ENCODE measurements at regions not wholly inside any gene's neighbourhood (a gene's known extent, or its start where the extent isn't known, plus 50 kb on each side); places are given as distances from the start of the nearest gene placed in this dataset.

GRCh38 chr5:60148366-60148765 lies 254.8 kb upstream of the PDE4D start:
- H3K4me2 ChIP-seq (ENCODE audit: insufficient read depth, insufficient read length, low read length) = no peak overlapping the region
- no CpG with 5 or more reads among the region's 1 CpG for WGBS (ENCODE audit: extremely low coverage, insufficient read length, low lambda C conversion rate)

More at GRCh38 chr5:60148366-60148765, 254.8 kb upstream of the PDE4D start:
- Histone ChIP-seq H3K9me3 (ENCODE audit: control insufficient read depth, low read depth, low read length) (no peaks in the 10 kb centered on the region), H3K18ac (ENCODE audit: insufficient read length, low read depth, low read length) (no peak overlapping the region), H3K9ac (ENCODE audit: extremely low read depth, insufficient read length, low read length) (no peak overlapping the region), H2BK5ac (ENCODE audit: insufficient read length, low read length) (no peak overlapping the region), H3K79me2 (ENCODE audit: insufficient read depth, low read length) (no peaks in the 10 kb centered on the region), H3K14ac (ENCODE audit: insufficient read depth, low read length) (no peak overlapping the region), H4K20me1 (ENCODE audit: control insufficient read depth, insufficient read depth, insufficient read length) (no peaks in the 10 kb centered on the region), H2BK120ac (ENCODE audit: low read depth, low read length, poor library complexity, severe bottlenecking) (no peak overlapping the region), H4K5ac (ENCODE audit: insufficient read length, low read depth, low read length) (no peak overlapping the region), H2BK15ac (ENCODE audit: low read depth, low read length) (no peak overlapping the region), H3K56ac (ENCODE audit: insufficient read length, low read depth, low read length) (no peak overlapping the region), H3K23me2 (ENCODE audit: insufficient read length, low read depth, low read length, poor library complexity, severe bottlenecking) (no peaks in the 10 kb centered on the region), H3T11ph (ENCODE audit: low read length) (no peak overlapping the region), H3K4me1 (ENCODE audit: insufficient read depth, low read length) (no peaks in the 10 kb centered on the region), H2AFZ (ENCODE audit: low read length) (no peak overlapping the region), H2AK5ac (ENCODE audit: insufficient read length, low read length) (no peak overlapping the region), H3K23ac (ENCODE audit: insufficient read length, low read depth, low read length) (no peak overlapping the region), H2BK12ac (ENCODE audit: insufficient read length, low read depth, low read length) (no peak overlapping the region), H2BK20ac (ENCODE audit: low read depth, low read length, poor library complexity, severe bottlenecking) (no peak overlapping the region), H4K8ac (replicated peaks; ENCODE audit: insufficient read length, low read depth, low read length) (no peak overlapping the region), H3K4ac (ENCODE audit: low read depth, low read length) (no peak overlapping the region), H3K27ac (ENCODE audit: insufficient read length, low read depth, low read length) (no peak overlapping the region), H3K27me3 (ENCODE audit: insufficient read depth, low read length) (no peaks in the 10 kb centered on the region), H3K79me1 (ENCODE audit: insufficient read depth, low read depth, low read length, poor library complexity, severe bottlenecking) (no peaks in the 10 kb centered on the region), H4K91ac (ENCODE audit: insufficient read length, low read depth, low read length) (no peak overlapping the region)
- H3K4me1 Mint-ChIP-seq = no peaks in the 10 kb centered on the region
- H3K27me3 Mint-ChIP-seq (ENCODE audit: low read depth) = no peaks in the 10 kb centered on the region
- DNase-seq = no peak
- peaks cover 0 to 2% (median 0%) of the 10 kb centered on the region in 3 experiments; a peak in 1 of 7 replicates for H3K36me3 Mint-ChIP-seq (ENCODE audit: insufficient read depth in 1 of 3, low read depth in 3 of 3)
- no peak overlapping the region for H3K4me3 Mint-ChIP-seq
- H3K9me3 Mint-ChIP-seq = peaks cover 0 to 2% of the 10 kb centered on the region in 2 experiments; a peak in 1 of 5 replicates
- TF ChIP-seq CTCF (conservative IDR thresholded peaks at IDR 0.05) = no peak
- H3K27ac Mint-ChIP-seq = no peak overlapping the region

Measured in H9 (cell line).